ENCODE measurements at regions not wholly inside any gene's neighbourhood (a gene's known extent, or its start where the extent isn't known, plus 50 kb on each side); places are given as distances from the start of the nearest gene placed in this dataset.
A peak's percentile ranks its signal among the peaks of the same experiment; 100 is the strongest.

GRCh38 chr13:36549126-36549702 is 116.9 kb downstream of the CCNA1 start:
- no peak for DNase-seq (ENCODE audit: low read depth)
- no peak for TF ChIP-seq CTCF (IDR thresholded peaks at IDR 0.05; ENCODE audit: low read length, missing control alignments)
- no peak overlapping the region for H3K4me3 ChIP-seq (replicated peaks; ENCODE audit: low read depth, low read length)

- TF ChIP-seq CTCF (IDR thresholded peaks at IDR 0.05; ENCODE audit: low read length, missing control alignments): no peak
- DNase-seq (ENCODE audit: low read depth): peak; percentile 14
Measured at GRCh38 chr13:36549755-36550154, 117.5 kb downstream of the CCNA1 start.

GRCh38 chr13:36550177-36550576 is 117.9 kb downstream of the CCNA1 start:
- no peak overlapping the region for H3K4me3 ChIP-seq (replicated peaks; ENCODE audit: low read depth, low read length)
- DNase-seq (ENCODE audit: low read depth): no peak
- TF ChIP-seq CTCF (IDR thresholded peaks at IDR 0.05; ENCODE audit: low read length, missing control alignments): no peak

More at GRCh38 chr13:36549755-36550154, 117.5 kb downstream of the CCNA1 start:
- no peak overlapping the region for H3K4me3 ChIP-seq (replicated peaks; ENCODE audit: low read depth, low read length)

- H3K4me3 ChIP-seq (replicated peaks; ENCODE audit: low read depth, low read length): no peak overlapping the region
- DNase-seq (ENCODE audit: low read depth): no peak
- no peak for TF ChIP-seq CTCF (IDR thresholded peaks at IDR 0.05; ENCODE audit: low read length, missing control alignments)
Measured at GRCh38 chr13:36551445-36551844, 119.2 kb downstream of the CCNA1 start.

GRCh38 chr13:36552334-36552733 is 120.0 kb downstream of the CCNA1 start:
- no peak overlapping the region for H3K4me3 ChIP-seq (replicated peaks; ENCODE audit: low read depth, low read length)
- no peak for TF ChIP-seq CTCF (IDR thresholded peaks at IDR 0.05; ENCODE audit: low read length, missing control alignments)
- no peak for DNase-seq (ENCODE audit: low read depth)

GRCh38 chr13:36553491-36553890 is 120.3 kb upstream of the SERTM1 start:
- H3K4me3 ChIP-seq (replicated peaks; ENCODE audit: low read depth, low read length): no peak overlapping the region
- DNase-seq (ENCODE audit: low read depth): peak; percentile 53
- no peak for TF ChIP-seq CTCF (IDR thresholded peaks at IDR 0.05; ENCODE audit: low read length, missing control alignments)

All from fibroblast of pulmonary artery (primary cell).